GM12864 (cell line): ENCODE measurements at regions not wholly inside any gene's neighbourhood (a gene's known extent, or its start where the extent isn't known, plus 50 kb on each side); places are given as distances from the start of the nearest gene placed in this dataset.
"Not testable (repeated sequence)": the region's sequence is repeated elsewhere in the genome, so short reads cannot be mapped to it uniquely, and the experiment has no call there.

Experiments
- DNase-seq: peaks from one replicate; pipeline ENCODE4 v3.0.0-alpha.2; 2011; ENCODE audit warnings: low read depth
- H3K4me3 ChIP-seq: 2 replicates; pipeline ENCODE4 v1.5.1; 2011; ENCODE audit warnings: mild to moderate bottlenecking, low read depth, low read length, control low read depth
- TF ChIP-seq, protein P1 (sequence below): IDR thresholded peaks from 2 replicates; pipeline ENCODE4 v1.5.1; 2011; ENCODE audit warnings: low read depth, mild to moderate bottlenecking, moderate library complexity, low read length, control low read depth, inconsistent platforms; ENCODE audit errors: missing control alignments

DNA sequence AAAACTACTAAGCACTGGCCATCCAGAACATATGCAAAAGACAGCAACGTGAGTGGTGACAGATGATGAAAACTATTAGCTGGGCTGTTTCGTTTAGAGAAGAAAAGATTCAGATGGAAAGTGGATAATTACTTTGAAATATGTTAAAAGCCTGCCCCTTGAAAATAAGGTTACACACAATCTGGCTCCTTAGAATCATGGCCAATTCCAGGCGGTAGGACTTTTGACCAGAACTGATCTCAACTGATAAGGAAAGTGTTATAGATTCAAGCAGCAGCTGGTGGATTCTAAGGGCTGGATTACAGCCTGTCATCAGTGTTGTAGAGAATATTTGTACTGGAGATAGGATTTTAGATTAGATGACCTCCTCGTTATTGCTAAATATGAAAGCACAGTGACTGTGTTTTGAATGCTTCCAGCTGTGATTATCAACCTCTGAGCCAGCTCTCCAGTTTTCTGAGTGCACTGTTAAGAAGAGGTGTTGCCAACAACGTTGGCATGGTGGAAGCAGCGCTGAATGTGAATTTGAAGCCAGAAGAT lies 75.1 kb downstream of the KBTBD2 start:
- H3K4me3 ChIP-seq, DNase-seq: not testable (repeated sequence)

DNA sequence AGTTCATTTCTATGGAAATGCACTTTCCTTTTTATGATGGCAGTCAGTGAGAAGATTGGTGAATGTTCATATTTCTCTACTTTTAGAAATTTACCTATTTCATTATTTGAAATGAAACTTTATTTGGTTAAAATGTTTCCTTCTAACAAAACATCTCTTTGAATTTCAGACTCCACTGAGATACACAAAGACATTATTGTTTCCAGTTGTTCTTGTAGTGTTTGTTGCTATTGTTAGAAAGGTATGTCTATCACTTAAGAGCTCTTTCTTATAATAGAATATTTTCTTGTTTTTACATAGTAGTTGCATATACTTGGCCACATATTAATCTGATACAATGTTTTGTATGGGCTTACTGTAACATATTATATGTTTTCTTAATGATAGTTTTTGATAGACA lies 76.8 kb downstream of the KBTBD2 start:
- not testable (repeated sequence) for DNase-seq, H3K4me3 ChIP-seq

DNA sequence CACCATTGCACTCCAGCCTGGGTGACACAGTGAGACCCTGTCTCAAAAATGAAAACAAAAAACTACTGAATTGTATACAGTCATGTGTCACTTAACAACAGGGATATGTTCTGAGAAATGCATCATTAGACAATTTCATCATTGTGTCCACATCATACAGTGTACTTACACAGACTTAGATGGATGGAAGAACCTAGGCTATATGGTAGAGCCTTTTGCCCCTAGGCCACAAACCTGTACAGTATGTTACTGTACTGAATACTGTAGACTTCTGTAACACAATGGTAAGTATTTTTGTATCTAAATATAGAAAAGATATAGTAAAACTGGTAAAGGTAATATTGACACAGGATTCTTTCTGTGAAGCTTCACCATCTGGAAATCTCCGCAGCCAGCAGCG lies 81.7 kb downstream of the KBTBD2 start:
- H3K4me3 ChIP-seq: no peak overlapping the region
- TF ChIP-seq, protein P1, sequence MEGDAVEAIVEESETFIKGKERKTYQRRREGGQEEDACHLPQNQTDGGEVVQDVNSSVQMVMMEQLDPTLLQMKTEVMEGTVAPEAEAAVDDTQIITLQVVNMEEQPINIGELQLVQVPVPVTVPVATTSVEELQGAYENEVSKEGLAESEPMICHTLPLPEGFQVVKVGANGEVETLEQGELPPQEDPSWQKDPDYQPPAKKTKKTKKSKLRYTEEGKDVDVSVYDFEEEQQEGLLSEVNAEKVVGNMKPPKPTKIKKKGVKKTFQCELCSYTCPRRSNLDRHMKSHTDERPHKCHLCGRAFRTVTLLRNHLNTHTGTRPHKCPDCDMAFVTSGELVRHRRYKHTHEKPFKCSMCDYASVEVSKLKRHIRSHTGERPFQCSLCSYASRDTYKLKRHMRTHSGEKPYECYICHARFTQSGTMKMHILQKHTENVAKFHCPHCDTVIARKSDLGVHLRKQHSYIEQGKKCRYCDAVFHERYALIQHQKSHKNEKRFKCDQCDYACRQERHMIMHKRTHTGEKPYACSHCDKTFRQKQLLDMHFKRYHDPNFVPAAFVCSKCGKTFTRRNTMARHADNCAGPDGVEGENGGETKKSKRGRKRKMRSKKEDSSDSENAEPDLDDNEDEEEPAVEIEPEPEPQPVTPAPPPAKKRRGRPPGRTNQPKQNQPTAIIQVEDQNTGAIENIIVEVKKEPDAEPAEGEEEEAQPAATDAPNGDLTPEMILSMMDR: no peak
- DNase-seq: no peak

DNA sequence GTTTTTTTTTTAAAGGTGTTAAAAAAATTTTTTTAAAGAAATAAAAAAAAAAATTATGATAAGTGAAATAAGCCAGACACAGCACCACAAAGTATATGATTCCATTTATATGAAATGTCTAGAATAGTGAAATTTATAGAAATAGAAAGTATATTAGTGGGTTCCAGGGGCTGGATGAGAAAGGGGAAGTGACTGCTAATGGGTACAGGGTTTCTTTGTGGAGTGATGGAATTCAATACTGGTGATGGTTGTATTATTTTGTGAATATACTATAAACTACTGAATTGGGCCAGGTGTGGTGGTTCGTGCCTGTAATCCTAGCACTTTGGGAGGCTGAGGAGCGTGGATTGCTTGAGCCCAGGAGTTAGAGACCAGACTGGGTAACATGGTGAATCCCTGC lies 82.2 kb downstream of the KBTBD2 start:
- DNase-seq: no peak
- H3K4me3 ChIP-seq: no peak overlapping the region
- TF ChIP-seq, protein P1: no peak

DNA sequence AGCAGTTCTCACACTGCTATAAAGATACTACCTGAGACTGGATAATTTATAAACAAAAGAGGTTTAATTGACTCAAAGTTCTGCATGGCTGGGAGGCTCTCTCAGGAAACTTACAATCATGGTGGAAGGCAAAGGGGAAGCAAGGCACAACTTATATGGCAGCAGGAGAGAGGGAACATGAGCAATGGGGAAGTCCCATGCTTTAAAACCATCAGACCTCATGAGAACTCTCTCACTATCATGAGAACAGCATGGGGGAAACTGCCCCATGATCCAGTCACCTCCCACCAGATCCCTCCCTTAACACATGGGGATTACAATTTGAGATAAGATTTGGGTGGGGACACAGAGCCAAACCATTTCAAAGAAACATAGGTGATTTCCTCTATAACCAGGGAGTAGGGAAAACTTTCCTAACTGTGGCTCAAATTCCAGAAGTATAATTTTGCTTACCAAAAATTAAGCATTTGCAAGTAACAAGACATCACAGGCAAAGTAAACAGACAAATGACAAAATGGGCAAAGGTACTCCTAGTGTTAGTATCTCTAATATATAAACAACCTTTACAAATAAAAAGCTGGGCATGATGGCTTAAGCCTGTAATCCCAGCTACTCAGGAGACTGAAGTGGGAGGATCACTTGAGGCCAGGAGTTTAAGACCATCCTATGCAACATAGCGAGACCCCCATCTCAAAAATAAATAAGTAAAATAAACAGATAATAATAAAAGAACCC lies 88.0 kb downstream of the KBTBD2 start:
- TF ChIP-seq, protein P1: no peak
- DNase-seq: no peak
- H3K4me3 ChIP-seq: no peak overlapping the region

DNA sequence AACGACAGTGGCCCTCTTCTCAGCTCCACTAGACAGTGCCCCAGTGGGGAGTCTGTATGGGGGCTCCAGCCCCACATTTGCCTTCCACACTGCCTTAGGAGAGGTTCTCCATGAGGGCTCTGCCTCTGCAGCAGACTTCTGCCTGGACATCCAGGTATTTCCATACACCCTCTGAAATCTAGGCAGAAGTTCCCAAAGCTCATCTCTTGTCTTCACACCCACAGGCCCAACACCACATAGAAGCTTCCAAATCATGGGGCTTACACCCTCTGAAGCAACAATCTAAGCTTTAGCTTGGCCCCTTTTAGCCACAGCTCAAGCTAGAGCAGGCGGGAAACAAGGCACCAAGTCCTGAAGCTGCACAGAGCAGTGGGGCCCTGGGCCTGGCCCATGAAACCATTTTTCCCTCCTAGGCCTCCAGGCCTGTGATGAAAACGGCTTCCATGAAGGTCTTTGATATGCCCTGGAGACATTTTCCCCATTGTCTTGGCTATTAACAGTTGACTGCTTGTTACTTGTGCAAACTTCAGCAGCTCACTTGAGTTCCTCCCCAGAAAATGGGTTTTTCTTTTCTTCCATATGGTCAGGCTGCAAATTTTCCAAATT lies 89.2 kb downstream of the KBTBD2 start:
- TF ChIP-seq, protein P1: no peak
- no peak for DNase-seq
- H3K4me3 ChIP-seq: no peak overlapping the region

DNA sequence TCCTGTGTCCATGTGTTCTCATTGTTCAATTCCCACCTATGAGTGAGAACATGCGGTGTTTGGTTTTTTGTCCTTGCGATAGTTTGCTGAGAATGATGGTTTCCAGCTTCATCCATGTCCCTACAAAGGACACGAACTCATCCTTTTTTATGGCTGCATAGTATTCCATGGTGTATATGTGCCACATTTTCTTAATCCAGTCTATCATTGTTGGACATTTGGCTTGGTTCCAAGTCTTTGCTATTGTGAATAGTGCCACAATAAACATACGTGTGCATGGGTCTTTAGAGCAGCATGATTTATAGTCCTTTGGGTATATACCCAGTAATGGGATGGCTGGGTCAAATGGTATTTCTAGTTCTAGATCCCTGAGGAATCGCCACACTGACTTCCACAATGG lies 98.5 kb downstream of the KBTBD2 start:
- H3K4me3 ChIP-seq, DNase-seq: not testable (repeated sequence)

DNA sequence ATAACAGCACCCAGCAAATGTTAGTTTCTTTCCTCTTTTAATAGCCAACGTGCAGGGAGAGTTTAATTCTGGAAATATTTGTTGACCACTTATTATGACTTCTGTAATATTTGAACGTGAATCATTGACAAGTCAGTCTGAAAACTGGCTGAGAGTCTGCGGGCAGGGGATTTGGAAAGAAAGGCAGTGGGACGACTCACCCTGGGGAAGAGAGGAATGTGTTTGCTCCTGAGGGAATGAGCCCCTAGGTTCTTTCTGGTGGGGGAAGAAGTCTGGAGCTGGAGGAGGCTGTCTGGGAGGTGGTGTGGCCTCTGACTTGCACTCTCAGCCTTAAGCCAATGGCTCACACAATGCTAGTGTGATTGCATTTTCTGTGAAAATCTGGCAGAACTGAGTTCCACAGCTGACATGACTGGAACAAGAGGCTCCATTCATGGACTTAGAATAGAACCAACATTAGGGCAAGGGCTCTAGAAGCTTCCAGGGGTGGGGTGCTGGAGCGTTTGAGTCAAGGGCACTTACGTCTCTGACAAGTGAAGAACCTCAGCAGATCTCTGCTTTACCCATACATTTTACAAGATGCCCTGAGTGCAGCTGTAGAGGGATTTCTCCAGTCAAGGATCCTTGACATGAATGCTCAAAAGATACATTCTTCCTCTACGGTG lies 100.7 kb downstream of the KBTBD2 start:
- H3K4me3 ChIP-seq, DNase-seq: not testable (repeated sequence)

DNA sequence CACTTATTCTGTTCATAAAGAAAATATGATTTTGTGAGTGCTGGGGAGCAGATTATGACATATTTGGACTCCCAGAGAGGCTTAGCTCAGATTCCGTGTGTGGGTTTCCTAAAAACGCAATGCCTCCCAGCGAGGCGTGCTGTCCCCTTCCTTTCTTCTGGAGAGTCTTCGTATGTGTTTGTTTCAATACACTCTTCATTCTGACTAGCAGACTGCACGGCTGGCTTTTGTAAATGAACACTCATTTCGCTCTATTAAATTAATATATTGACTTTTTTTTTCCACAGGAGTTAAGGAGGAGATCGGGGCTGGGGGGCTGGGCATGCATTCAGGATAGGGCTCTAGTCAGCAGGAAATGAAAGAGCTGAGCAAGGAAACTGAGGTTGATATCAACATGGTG lies 102.3 kb downstream of the KBTBD2 start:
- H3K4me3 ChIP-seq, DNase-seq: not testable (repeated sequence)

DNA sequence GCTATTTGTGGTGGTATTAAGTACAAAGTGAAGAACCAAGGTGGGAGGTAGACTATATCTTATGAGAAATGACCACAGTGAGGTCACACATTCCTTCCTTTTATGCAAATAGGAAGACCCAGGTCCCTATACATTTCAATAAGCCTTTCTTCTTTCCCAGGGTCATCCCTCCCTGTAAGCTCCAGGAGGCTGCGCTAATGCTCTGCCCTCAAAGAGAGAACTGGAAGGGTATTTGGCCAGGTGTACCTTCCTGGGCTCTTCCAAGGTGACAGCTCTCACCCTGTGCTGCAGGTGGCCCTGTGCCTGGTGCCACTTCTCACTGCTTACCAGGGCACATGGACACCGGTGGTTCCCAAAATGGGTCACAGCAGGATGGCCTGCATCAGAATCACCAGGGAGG lies 103.4 kb downstream of the KBTBD2 start:
- H3K4me3 ChIP-seq, DNase-seq: not testable (repeated sequence)

DNA sequence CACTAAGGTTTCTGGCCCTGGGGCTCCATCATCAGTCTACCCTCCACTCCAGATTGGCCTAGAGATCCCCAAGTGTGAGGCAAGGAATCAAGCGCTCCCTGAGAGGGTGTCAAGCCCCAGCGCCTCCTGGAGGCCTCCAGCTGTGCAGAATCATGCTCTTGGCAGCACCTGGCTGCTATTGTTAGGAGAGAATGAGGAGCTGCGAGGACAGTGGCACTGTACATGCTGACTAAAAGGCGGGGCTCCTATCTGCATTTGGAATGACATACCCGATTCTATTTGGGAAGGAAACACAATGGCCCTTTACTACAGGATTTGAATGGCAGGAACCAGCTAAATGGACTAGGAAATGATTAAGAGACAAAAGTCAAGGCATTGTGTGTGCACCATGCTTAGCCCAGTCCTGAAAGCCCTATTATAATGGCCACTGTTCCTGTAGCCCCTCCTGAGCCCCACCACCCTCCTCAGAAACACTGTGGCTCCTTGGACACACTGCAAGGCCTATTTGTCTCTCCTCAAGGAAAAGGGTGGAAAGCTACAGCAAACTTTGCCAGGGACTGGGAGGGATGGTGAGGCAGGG lies 106.1 kb downstream of the KBTBD2 start:
- not testable (repeated sequence) for DNase-seq, H3K4me3 ChIP-seq

DNA sequence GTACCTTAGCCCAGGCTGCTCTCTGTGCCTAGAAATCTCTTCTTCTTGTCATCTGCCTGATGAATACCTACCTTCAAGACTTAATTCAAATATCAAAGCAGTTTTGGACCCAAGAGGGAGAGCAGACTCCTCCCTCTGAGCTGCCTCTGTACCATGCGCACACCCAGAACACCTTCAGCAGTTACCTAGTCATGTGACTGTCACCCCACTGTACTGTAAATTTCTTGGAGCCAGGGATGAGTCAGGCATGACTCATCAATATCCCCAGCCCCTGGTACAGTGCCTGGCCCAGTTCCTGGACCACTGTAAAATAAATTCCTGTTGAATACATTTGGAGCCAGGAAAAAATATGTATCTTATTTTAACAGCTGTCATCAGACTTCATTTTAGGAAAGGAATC lies 111.7 kb downstream of the KBTBD2 start:
- H3K4me3 ChIP-seq: not testable (repeated sequence)

More for the DNA sequence above, 111.7 kb downstream of the KBTBD2 start:
- not testable (repeated sequence) for DNase-seq
